Adrenal gland (tissue), 9 donors: ENCODE measurements at regions not wholly inside any gene's neighbourhood (a gene's known extent, or its start where the extent isn't known, plus 50 kb on each side); places are given as distances from the start of the nearest gene placed in this dataset.

Source experiments
- DNase-seq, 7 donors: peaks; one replicate each; pipeline ENCODE4 v3.0.0-alpha.2; 2019 to 2020
- H3K27ac ChIP-seq, 5 donors: fragments of 200-600 bp; sonication (generic) in 4 of 5; 1 replicate in 3 of 5; 2 replicates in 2 of 5; pipeline versions ENCODE4 v1.5.1 to v1.8.0; 2016 to 2020; ENCODE audit warnings: mild to moderate bottlenecking in 1 of 5
- H3K27me3 ChIP-seq: fragments of 200-600 bp; 2 replicates; pipeline ENCODE4 v1.8.0; 2021
- H3K36me3 ChIP-seq, 2 donors: fragments of 200-600 bp; replicated peaks in 1 of 2; 1 replicate in 1 of 2; 2 replicates in 1 of 2; pipeline versions ENCODE4 v1.5.1 to v1.8.0; 2018 to 2022
- H3K4me1 ChIP-seq, 2 donors: fragments of 200-600 bp; replicated peaks in 1 of 2; 1 replicate in 1 of 2; 2 replicates in 1 of 2; pipeline versions ENCODE4 v1.5.1 to v1.8.0; 2018 to 2021
- H3K4me3 ChIP-seq, 4 donors: fragments of 200-600 bp; sonication (generic) in 3 of 4; one replicate each; pipeline ENCODE4 v1.5.1; 2016 to 2018
- H3K9me3 ChIP-seq, 3 donors: fragments of 200-600 bp; sonication (generic) in 1 of 3; replicated peaks in 1 of 3; 1 replicate in 2 of 3; 2 replicates in 1 of 3; pipeline versions ENCODE4 v1.5.1 to v1.8.0; 2016 to 2021
- POLR2A ChIP-seq, 2 donors: fragments of 450-650 bp; IDR thresholded peaks; one replicate each; pipeline ENCODE4 v1.6.1; 2017; ENCODE audit warnings: antibody characterized with exemption in 2 of 2, mild to moderate bottlenecking in 2 of 2, moderate library complexity in 1 of 2
- WGBS, 4 donors: extraction: QIAGEN DNeasy Blood & Tissue Kit in 2 of 4; methylation state at CpG; one replicate each; pipeline versions ENCODE4 v1.1.5 to v1.1.7; 2013 to 2017; 5-methylcytosine and 5-hydroxymethylcytosine counted together
- intact Hi-C, 2 donors: fragments of 100-400 bp; cut with DNase I; formaldehyde crosslinking; loops; one replicate each; pipeline versions ENCODE4 v1.14.1 to v1.15.0; 2022 to 2023
- TF ChIP-seq, protein P1 (sequence below), 6 experiments: fragments of 450-650 bp in 4 of 6; fragments of 200-600 bp in 2 of 6; sonication (generic) in 1 of 6; IDR thresholded peaks; 1 replicate in 5 of 6; 2 replicates in 1 of 6; pipeline versions ENCODE4 v1.5.1 to v1.8.0; 2016 to 2021; ENCODE audit warnings: antibody characterized with exemption in 6 of 6, mild to moderate bottlenecking in 2 of 6, moderate library complexity in 1 of 6
- donor health status: healthy with polysubstance abuse.
- donor health status: Bipolar disorder and iron deficiency.
- donor health status: DM: yes; HTN: yes; CAD: no.
- donor health status: DM: no; HTN: no; CAD: no.
- donor health status: DM: no; HTN: no; CAD: no.

DNA sequence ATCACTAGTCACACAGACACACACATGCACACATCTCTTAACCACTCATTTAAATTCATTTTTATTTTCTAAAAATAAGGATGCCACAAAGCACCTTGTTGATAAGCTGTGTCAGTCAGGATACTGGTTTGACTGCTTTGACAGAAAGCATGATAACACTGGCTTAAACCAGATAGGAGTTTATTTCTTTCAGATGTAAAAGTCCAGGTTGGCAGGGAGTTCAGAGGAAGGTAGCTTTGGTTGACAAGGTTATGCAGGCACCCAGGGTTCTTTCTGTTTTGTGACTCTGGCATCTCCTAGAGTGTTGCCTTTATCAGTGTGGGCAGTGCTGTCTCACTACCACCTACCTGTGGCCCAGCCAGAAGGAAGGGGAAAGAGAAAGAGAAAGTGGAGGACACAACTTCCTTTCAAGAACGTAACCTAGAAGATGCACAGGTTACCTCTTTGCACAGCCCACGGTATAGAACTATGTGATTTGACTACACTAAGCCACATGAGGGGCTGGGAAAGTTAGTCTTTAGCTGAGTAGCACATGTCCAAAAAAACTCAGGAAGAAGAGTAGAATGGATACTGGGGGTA is 334.7 kb downstream of the OSTF1 start:
- no peak overlapping the region for H3K4me3 ChIP-seq
- WGBS, 4 donors = 80 to 87% (median 84%) methylated on average over 2 of the region's 2 CpGs
- H3K36me3 ChIP-seq = no peaks in the 10 kb centered on the region
- no peaks in the 10 kb centered on the region for H3K4me1 ChIP-seq
- no peaks in the 10 kb centered on the region for H3K27me3 ChIP-seq
- intact Hi-C loops = no loop called here
- TF ChIP-seq POLR2A (IDR thresholded peaks at IDR 0.05) = no peak
- TF ChIP-seq, protein P1, sequence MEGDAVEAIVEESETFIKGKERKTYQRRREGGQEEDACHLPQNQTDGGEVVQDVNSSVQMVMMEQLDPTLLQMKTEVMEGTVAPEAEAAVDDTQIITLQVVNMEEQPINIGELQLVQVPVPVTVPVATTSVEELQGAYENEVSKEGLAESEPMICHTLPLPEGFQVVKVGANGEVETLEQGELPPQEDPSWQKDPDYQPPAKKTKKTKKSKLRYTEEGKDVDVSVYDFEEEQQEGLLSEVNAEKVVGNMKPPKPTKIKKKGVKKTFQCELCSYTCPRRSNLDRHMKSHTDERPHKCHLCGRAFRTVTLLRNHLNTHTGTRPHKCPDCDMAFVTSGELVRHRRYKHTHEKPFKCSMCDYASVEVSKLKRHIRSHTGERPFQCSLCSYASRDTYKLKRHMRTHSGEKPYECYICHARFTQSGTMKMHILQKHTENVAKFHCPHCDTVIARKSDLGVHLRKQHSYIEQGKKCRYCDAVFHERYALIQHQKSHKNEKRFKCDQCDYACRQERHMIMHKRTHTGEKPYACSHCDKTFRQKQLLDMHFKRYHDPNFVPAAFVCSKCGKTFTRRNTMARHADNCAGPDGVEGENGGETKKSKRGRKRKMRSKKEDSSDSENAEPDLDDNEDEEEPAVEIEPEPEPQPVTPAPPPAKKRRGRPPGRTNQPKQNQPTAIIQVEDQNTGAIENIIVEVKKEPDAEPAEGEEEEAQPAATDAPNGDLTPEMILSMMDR (IDR thresholded peaks at IDR 0.05) = no peak
- H3K9me3 ChIP-seq = no peaks in the 10 kb centered on the region
- H3K27ac ChIP-seq = no peak overlapping the region
- DNase-seq = no peak

DNA sequence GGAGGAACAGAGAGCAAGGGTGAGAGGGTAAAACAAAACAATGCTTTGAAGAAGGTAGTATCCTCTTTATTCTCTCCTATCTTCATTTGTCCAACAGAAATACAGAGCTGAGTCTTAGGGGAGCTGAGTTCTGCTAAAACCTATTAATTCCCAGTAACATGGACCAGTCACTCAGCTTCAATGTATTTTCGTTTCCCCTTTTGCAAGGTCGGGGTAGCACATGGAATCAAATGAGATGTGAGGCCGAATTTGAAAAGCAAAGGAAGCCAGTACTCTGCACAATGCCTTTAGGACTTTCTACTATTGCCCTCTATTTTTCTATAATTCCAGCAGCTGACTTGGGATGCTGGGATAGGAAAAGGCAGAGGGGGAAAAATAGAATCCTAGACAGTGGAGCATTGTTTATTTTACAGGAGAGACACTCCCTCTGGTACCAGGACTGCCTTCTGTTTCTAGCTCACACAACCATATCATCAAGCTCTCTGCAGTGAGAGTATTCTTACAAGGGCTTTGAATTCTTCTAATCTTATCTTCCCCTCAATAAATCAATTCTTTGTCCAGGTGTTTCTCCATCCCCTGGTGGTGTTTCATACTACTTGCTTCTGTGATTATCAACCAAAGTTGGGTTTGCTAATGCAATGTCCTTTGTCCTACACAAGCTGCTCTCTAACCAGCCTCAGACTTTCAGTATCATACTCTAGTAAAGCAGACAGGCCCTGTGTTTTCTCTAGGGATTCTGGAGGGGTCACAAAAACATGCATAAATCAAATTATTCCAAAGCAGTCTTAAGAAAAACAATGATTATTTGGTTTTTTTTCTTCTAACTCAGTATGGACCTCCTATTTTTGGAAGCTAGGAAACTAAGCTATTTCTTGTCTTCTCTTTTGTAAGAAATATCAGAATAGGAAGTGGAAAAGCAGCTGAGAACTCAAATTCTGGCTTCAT is 341.5 kb downstream of the OSTF1 start:
- no peak for TF ChIP-seq POLR2A (IDR thresholded peaks at IDR 0.05)
- TF ChIP-seq, protein P1 (IDR thresholded peaks at IDR 0.05) = peak in 1 of 6 experiments; percentile 15
- no peak overlapping the region for H3K4me3 ChIP-seq
- no peaks in the 10 kb centered on the region for H3K9me3 ChIP-seq
- intact Hi-C loops = no loop called here
- H3K4me1 ChIP-seq = peaks cover 0 to 6% of the 10 kb centered on the region in 2 donors
- H3K27ac ChIP-seq = peak overlapping the region in 1 of 5 donors; percentile 41
- WGBS, 4 donors = 17 to 39% (median 32%) methylated on average over 3 of the region's 3 CpGs
- no peaks in the 10 kb centered on the region for H3K36me3 ChIP-seq
- DNase-seq = no peak
- H3K27me3 ChIP-seq = no peaks in the 10 kb centered on the region

GRCh38 chr9:75431375-75431774 is 343.1 kb downstream of the OSTF1 start:
- Histone ChIP-seq H3K4me3 (no peak overlapping the region), H3K9me3 (no peaks in the 10 kb centered on the region), H3K36me3 (no peaks in the 10 kb centered on the region), H3K27ac (peak overlapping the region in 2 of 5 donors; percentile 7 to 73), H3K27me3 (no peaks in the 10 kb centered on the region), H3K4me1 (peaks cover 0 to 6% of the 10 kb centered on the region in 2 donors)
- no peak for TF ChIP-seq POLR2A (IDR thresholded peaks at IDR 0.05)
- TF ChIP-seq, protein P1 (IDR thresholded peaks at IDR 0.05) = no peak
- intact Hi-C loops = no loop called here
- no peak for DNase-seq

DNA sequence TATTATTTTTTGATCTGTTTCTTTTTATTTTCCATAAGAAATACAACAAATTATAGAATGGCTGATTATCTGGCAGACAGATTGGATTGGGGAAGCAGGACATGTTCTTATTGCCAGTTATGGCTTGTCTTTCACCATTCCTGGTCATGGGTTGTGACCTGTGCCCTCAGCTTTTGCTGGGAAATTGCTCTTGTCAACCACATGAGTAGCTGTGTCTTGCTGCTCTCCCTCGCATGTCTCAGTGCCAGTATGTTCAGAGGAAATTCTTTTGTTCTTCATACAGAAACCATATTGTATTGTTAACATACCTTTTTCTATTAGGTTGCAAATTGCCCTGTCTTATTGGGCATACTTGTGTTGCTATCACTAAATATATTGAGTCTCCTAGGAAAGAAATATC is 344.1 kb downstream of the OSTF1 start:
- no peak overlapping the region for H3K4me3 ChIP-seq
- intact Hi-C loops = no loop called here
- no peak for TF ChIP-seq POLR2A (IDR thresholded peaks at IDR 0.05)
- TF ChIP-seq, protein P1 (IDR thresholded peaks at IDR 0.05) = no peak
- H3K27me3 ChIP-seq = no peaks in the 10 kb centered on the region
- 23 to 54% (median 45%) methylated on average over 1 of the region's 1 CpG for WGBS, 4 donors
- DNase-seq = peak in 6 of 7 donors; percentile 16 to 69 (median 27)
- H3K4me1 ChIP-seq = peaks cover 0 to 6% of the 10 kb centered on the region in 2 donors
- no peaks in the 10 kb centered on the region for H3K36me3 ChIP-seq
- no peaks in the 10 kb centered on the region for H3K9me3 ChIP-seq
- H3K27ac ChIP-seq = peak overlapping the region in 2 of 5 donors; percentile 7 to 72
